ENCODE measurements at regions not wholly inside any gene's neighbourhood (a gene's known extent, or its start where the extent isn't known, plus 50 kb on each side); places are given as distances from the start of the nearest gene placed in this dataset.

- no peak for DNase-seq (ENCODE audit: low spot score)
- TF ChIP-seq CTCF (IDR thresholded peaks at IDR 0.05; ENCODE audit: extremely low read depth, insufficient read depth, missing control alignments): peak; percentile 20
- in situ Hi-C loops (cut with MboI; ENCODE audit: low pct_unique_long_range_greater_than_20kb, low sequenced_read_pairs, unreplicated experiment): no loop called here
Observed at GRCh38 chr11:87743007-87743406, 432.2 kb downstream of the RAB38 start.

- TF ChIP-seq CTCF (IDR thresholded peaks at IDR 0.05; ENCODE audit: extremely low read depth, insufficient read depth, missing control alignments): no peak
- in situ Hi-C loops (cut with MboI; ENCODE audit: low pct_unique_long_range_greater_than_20kb, low sequenced_read_pairs, unreplicated experiment): no loop called here
- DNase-seq (ENCODE audit: low spot score): no peak
Observed at GRCh38 chr11:87740968-87741367, 434.3 kb downstream of the RAB38 start.

- in situ Hi-C loops (cut with MboI; ENCODE audit: low pct_unique_long_range_greater_than_20kb, low sequenced_read_pairs, unreplicated experiment): no loop called here
- no peak for TF ChIP-seq CTCF (IDR thresholded peaks at IDR 0.05; ENCODE audit: extremely low read depth, insufficient read depth, missing control alignments)
- DNase-seq (ENCODE audit: low spot score): no peak
Observed at GRCh38 chr11:87740451-87740850, 434.8 kb downstream of the RAB38 start.

DNA sequence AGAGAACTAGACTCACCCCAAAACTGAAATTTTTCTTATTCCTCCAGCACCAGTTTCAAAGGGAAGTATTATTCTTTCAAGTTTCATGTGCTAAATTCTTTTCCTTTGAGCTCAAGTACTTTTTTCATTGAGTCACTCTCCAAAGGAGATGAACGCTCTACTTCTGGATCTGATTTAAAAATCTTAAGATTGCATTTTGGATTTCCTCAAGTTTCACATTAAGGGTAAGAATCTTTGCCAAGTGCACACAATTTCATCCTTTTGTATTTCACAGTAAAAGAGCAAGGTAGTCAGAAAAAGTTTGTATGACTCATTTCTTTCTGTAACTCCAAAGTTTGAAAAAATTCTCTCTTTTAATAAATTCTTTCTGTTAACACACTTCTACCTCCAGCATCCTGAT is 435.5 kb downstream of the RAB38 start:
- no peak for DNase-seq (ENCODE audit: low spot score)
- in situ Hi-C loops (cut with MboI; ENCODE audit: low pct_unique_long_range_greater_than_20kb, low sequenced_read_pairs, unreplicated experiment): no loop called here
- TF ChIP-seq CTCF (IDR thresholded peaks at IDR 0.05; ENCODE audit: extremely low read depth, insufficient read depth, missing control alignments): no peak

DNA sequence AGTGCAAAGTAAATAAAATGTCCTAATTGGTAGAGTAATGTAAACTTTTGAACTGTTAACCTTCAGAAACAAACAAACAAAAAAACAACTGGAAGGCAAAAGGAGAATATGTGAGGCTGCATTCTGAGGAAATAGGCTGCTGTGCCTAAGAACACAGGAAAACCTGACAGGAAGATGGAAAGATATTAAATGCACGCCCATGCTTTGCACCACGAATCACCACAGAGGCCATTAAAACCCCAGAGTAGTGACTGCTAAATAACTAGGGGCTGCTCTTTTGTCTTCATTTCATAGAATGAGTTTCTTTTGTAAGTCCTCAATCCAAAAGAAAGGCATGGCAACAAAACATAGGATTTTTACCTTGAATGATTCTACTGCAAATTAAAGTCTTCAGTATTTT is 436.0 kb downstream of the RAB38 start:
- in situ Hi-C loops (cut with MboI; ENCODE audit: low pct_unique_long_range_greater_than_20kb, low sequenced_read_pairs, unreplicated experiment): no loop called here
- no peak for TF ChIP-seq CTCF (IDR thresholded peaks at IDR 0.05; ENCODE audit: extremely low read depth, insufficient read depth, missing control alignments)
- no peak for DNase-seq (ENCODE audit: low spot score)

DNA sequence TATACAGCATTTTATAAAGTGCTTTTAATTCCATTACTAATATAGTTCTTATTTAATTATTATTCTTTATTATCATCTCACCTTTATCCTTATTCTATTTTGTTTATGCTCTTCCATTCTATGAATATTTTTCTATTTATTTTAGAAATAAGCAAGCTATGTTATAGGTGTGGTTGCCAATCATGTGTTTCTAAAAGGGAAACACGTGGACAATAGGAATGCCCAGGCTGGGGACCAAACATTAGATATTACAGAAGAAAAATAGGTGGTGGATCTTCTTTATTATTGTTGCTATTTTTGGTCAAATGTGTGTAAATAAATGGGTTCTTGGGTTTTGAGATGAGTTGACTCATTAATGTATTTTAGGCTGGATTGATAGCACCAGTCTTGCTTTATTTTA is 438.3 kb downstream of the RAB38 start:
- in situ Hi-C loops (cut with MboI; ENCODE audit: low pct_unique_long_range_greater_than_20kb, low sequenced_read_pairs, unreplicated experiment): no loop called here
- TF ChIP-seq CTCF (IDR thresholded peaks at IDR 0.05; ENCODE audit: extremely low read depth, insufficient read depth, missing control alignments): no peak
- no peak for DNase-seq (ENCODE audit: low spot score)

DNA sequence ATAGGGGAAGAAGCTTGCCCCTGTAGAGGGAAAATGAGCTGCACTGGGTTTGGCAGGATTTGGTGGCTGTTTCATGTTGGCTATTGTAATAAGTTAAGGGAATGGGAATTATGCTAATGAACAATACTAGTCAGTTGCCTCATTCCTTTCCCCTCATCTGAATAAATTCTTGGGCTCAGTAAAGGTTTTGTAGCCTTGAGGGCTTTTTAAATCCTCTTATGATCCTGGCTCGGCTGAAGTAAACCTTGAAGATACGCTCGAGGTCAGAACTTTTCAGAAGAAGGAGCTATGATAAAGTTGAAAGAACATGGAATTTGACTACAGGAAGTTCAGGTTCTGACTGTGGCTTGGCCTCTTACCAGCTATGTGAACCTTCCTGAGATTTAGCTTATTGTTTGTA is 448.7 kb downstream of the RAB38 start:
- in situ Hi-C loops (cut with MboI; ENCODE audit: low pct_unique_long_range_greater_than_20kb, low sequenced_read_pairs, unreplicated experiment): no loop called here
- DNase-seq (ENCODE audit: low spot score): no peak
- no peak for TF ChIP-seq CTCF (IDR thresholded peaks at IDR 0.05; ENCODE audit: extremely low read depth, insufficient read depth, missing control alignments)
